Stimulated activated CD4-positive, alpha-beta T cell treated with anti-CD3 and anti-CD28 coated beads, Interleukin-1b, Interleukin-23, amount 100 ng/mL, for 24 hours (primary cell): ENCODE measurements at regions not wholly inside any gene's neighbourhood (a gene's known extent, or its start where the extent isn't known, plus 50 kb on each side); places are given as distances from the start of the nearest gene placed in this dataset.
"Not testable (repeated sequence)": the region's sequence is repeated elsewhere in the genome, so short reads cannot be mapped to it uniquely, and the experiment has no call there.

Experiments
- DNase-seq, 4 experiments: peaks; one replicate each; pipeline ENCODE4 v3.0.0-alpha.2; 2020; ENCODE audit warnings: low read depth in 4 of 4, low spot score in 1 of 4

- DNase-seq, result no peak
Observed at GRCh38 chr9:88835772-88836171, 155.5 kb upstream of the S1PR3 start.

- DNase-seq, result no peak
Observed at GRCh38 chr9:88837731-88838130, 153.5 kb upstream of the S1PR3 start.

GRCh38 chr9:88849878-88850277, 141.4 kb upstream of the S1PR3 start:
- not testable (repeated sequence) for DNase-seq

GRCh38 chr9:88852794-88853193, 138.5 kb upstream of the S1PR3 start:
- DNase-seq, result no peak

- no peak for DNase-seq
Observed at GRCh38 chr9:88870627-88871026, 120.6 kb upstream of the S1PR3 start.

- DNase-seq, result no peak
Observed at GRCh38 chr9:88871669-88872068, 119.6 kb upstream of the S1PR3 start.

- DNase-seq, result no peak
Observed at GRCh38 chr9:88872192-88872946, 118.9 kb upstream of the S1PR3 start.

- DNase-seq, result no peak
Observed at GRCh38 chr9:88873635-88874034, 117.6 kb upstream of the S1PR3 start.

- no peak for DNase-seq
Observed at GRCh38 chr9:88874391-88874790, 116.9 kb upstream of the S1PR3 start.

GRCh38 chr9:88875400-88876120, 115.7 kb upstream of the S1PR3 start:
- no peak for DNase-seq

- DNase-seq, result no peak
Observed at GRCh38 chr9:88880199-88880598, 111.1 kb upstream of the S1PR3 start.

GRCh38 chr9:88884291-88884690, 107.0 kb upstream of the S1PR3 start:
- not testable (repeated sequence) for DNase-seq

GRCh38 chr9:88886762-88887161, 104.5 kb upstream of the S1PR3 start:
- DNase-seq, result not testable (repeated sequence)

GRCh38 chr9:88889386-88889785, 101.9 kb upstream of the S1PR3 start:
- no peak for DNase-seq

GRCh38 chr9:88890546-88890945, 100.7 kb upstream of the S1PR3 start:
- no peak for DNase-seq

- no peak for DNase-seq
Observed at GRCh38 chr9:88891040-88891439, 100.2 kb upstream of the S1PR3 start.

- no peak for DNase-seq
Observed at GRCh38 chr9:88892724-88893123, 98.5 kb upstream of the S1PR3 start.

GRCh38 chr9:88897081-88897480, 94.2 kb upstream of the S1PR3 start:
- no peak for DNase-seq

GRCh38 chr9:88898039-88898720, 93.1 kb upstream of the S1PR3 start:
- no peak for DNase-seq

- DNase-seq, result no peak
Observed at GRCh38 chr9:88905506-88905905, 85.8 kb upstream of the S1PR3 start.

- no peak for DNase-seq
Observed at GRCh38 chr9:88915916-88916315, 75.4 kb upstream of the S1PR3 start.

GRCh38 chr9:88916894-88917293, 74.4 kb upstream of the S1PR3 start:
- no peak for DNase-seq
